ENCODE measurements at regions not wholly inside any gene's neighbourhood (a gene's known extent, or its start where the extent isn't known, plus 50 kb on each side); places are given as distances from the start of the nearest gene placed in this dataset.

GRCh38 chr18:38586327-38586726, 1020.7 kb upstream of the CELF4 start:
- TF ChIP-seq CTCF (IDR thresholded peaks at IDR 0.05; ENCODE audit: low read depth, low read length, missing input control) (no peak), RAD21 (IDR thresholded peaks at IDR 0.05) (no peak), JUND (IDR thresholded peaks at IDR 0.05) (no peak), GABPA (IDR thresholded peaks at IDR 0.05 in 1 of 2, conservative IDR thresholded peaks at IDR 0.05 in 1 of 2) (no peak), MAX (IDR thresholded peaks at IDR 0.05) (no peak), HNF4G (IDR thresholded peaks at IDR 0.05) (no peak), ATF3 (IDR thresholded peaks at IDR 0.05) (no peak), REST (IDR thresholded peaks at IDR 0.05) (no peak), YY1 (IDR thresholded peaks at IDR 0.05) (no peak), TAF1 (conservative IDR thresholded peaks at IDR 0.05) (no peak), RXRA (IDR thresholded peaks at IDR 0.05) (no peak), SP1 (IDR thresholded peaks at IDR 0.05) (no peak)

Measured in liver (tissue), 3 donors.